ENCODE measurements at regions not wholly inside any gene's neighbourhood (a gene's known extent, or its start where the extent isn't known, plus 50 kb on each side); places are given as distances from the start of the nearest gene placed in this dataset.

- DNase-seq (no peak), ATAC-seq (replicated peaks in 1 of 4) (no peak)
- Histone ChIP-seq H3K27me3 (replicated peaks in 1 of 2; ENCODE audit: control insufficient read depth in 2 of 2, extremely low read depth in 1 of 2, insufficient read depth in 2 of 2, low read length in 1 of 2) (peaks cover 14 to 44% of the 10 kb centered on the region in 2 experiments), H3K4me1 (ENCODE audit: control insufficient read depth in 1 of 2, extremely low read depth in 1 of 2, insufficient read depth in 2 of 2, low read length in 2 of 2) (peaks cover 0 to 8% of the 10 kb centered on the region in 2 experiments), H3K4me3 (ENCODE audit: control insufficient read depth in 1 of 2, extremely low read depth in 1 of 2, low read length in 1 of 2) (peak overlapping the region in 1 of 2 donors; percentile 29), H3K36me3 (ENCODE audit: control insufficient read depth in 2 of 2, extremely low read depth in 1 of 2, insufficient read depth in 1 of 2, low read length in 1 of 2) (no peaks in the 10 kb centered on the region), H3K9me3 (peaks cover 5% of the 10 kb centered on the region), H3K27ac (ENCODE audit: low read length) (no peak overlapping the region)
- Mint-ChIP-seq H3K9me3 (peaks cover 9 to 25% (median 20%) of the 10 kb centered on the region in 3 donors), H3K36me3 (peaks cover 16% of the 10 kb centered on the region), H3K4me3 (peak overlapping the region; percentile 4 to 60 (median 28)), H3K27ac (no peak overlapping the region), H3K27me3 (peaks cover 62 to 71% of the 10 kb centered on the region in 2 donors), H3K4me1 (peaks cover 7 to 13% (median 10%) of the 10 kb centered on the region in 3 donors)
- CTCF ChIA-PET: interaction anchor here in 1 of 2 donors (0.6 kb wide), 1 partner anchor 355 kb away, joined by 3 read pairs; no protein-coding TSS in a partner anchor
- POLR2A ChIA-PET: interaction anchor here in 1 of 2 donors (0.7 kb wide), 1 partner anchor 421 kb away, joined by 7 read pairs; no protein-coding TSS in a partner anchor
- WGBS (ENCODE audit: insufficient coverage): 15% methylated on average over 27 of the region's 30 CpGs
These were observed 184.0 kb downstream of the GPX5 start for GRCh38 chr6:28709478-28710349.

GRCh38 chr6:28710466-28711191 is 184.9 kb downstream of the GPX5 start:
- Mint-ChIP-seq H3K27ac (no peak overlapping the region), H3K36me3 (peaks cover 16% of the 10 kb centered on the region), H3K4me1 (peaks cover 7 to 13% (median 10%) of the 10 kb centered on the region in 3 donors), H3K27me3 (peaks cover 60 to 71% of the 10 kb centered on the region in 2 donors), H3K4me3 (peak overlapping the region in 1 of 3 donors; percentile 60), H3K9me3 (peaks cover 9 to 25% (median 20%) of the 10 kb centered on the region in 3 donors)
- no peak overlapping the region for H3K27ac ChIP-seq (ENCODE audit: low read length)
- 39% methylated on average over 5 of the region's 16 CpGs for WGBS (ENCODE audit: insufficient coverage)
- CTCF ChIA-PET: interaction anchor here in 1 of 2 donors (0.5 kb wide), 1 partner anchor 8 kb away, joined by 3 read pairs; no protein-coding TSS in a partner anchor
- H3K27me3 ChIP-seq (replicated peaks in 1 of 2; ENCODE audit: control insufficient read depth in 2 of 2, extremely low read depth in 1 of 2, insufficient read depth in 2 of 2, low read length in 1 of 2): peaks cover 14 to 45% of the 10 kb centered on the region in 2 experiments
- H3K4me1 ChIP-seq (ENCODE audit: control insufficient read depth in 1 of 2, extremely low read depth in 1 of 2, insufficient read depth in 2 of 2, low read length in 2 of 2): peaks cover 0 to 8% of the 10 kb centered on the region in 2 experiments
- ATAC-seq (replicated peaks in 1 of 4) (peak in 1 of 4 experiments; percentile 45), DNase-seq (no peak)
- POLR2A ChIA-PET: no interaction called here
- no peak overlapping the region for H3K4me3 ChIP-seq (ENCODE audit: control insufficient read depth in 1 of 2, extremely low read depth in 1 of 2, low read length in 1 of 2)
- peaks cover 5% of the 10 kb centered on the region for H3K9me3 ChIP-seq
- H3K36me3 ChIP-seq (ENCODE audit: control insufficient read depth in 2 of 2, extremely low read depth in 1 of 2, insufficient read depth in 1 of 2, low read length in 1 of 2): no peaks in the 10 kb centered on the region

GRCh38 chr6:28711325-28711724 is 185.6 kb downstream of the GPX5 start:
- peaks cover 9 to 25% (median 18%) of the 10 kb centered on the region in 3 donors for H3K9me3 Mint-ChIP-seq
- Histone ChIP-seq H3K27ac (ENCODE audit: low read length) (no peak overlapping the region), H3K4me1 (ENCODE audit: control insufficient read depth in 1 of 2, extremely low read depth in 1 of 2, insufficient read depth in 2 of 2, low read length in 2 of 2) (peaks cover 0 to 8% of the 10 kb centered on the region in 2 experiments), H3K4me3 (ENCODE audit: control insufficient read depth in 1 of 2, extremely low read depth in 1 of 2, low read length in 1 of 2) (no peak overlapping the region), H3K9me3 (peaks cover 5% of the 10 kb centered on the region), H3K36me3 (ENCODE audit: control insufficient read depth in 2 of 2, extremely low read depth in 1 of 2, insufficient read depth in 1 of 2, low read length in 1 of 2) (no peaks in the 10 kb centered on the region), H3K27me3 (replicated peaks in 1 of 2; ENCODE audit: control insufficient read depth in 2 of 2, extremely low read depth in 1 of 2, insufficient read depth in 2 of 2, low read length in 1 of 2) (peaks cover 14 to 47% of the 10 kb centered on the region in 2 experiments)
- POLR2A ChIA-PET: no interaction called here
- H3K27ac Mint-ChIP-seq: no peak overlapping the region
- peaks cover 7 to 13% (median 10%) of the 10 kb centered on the region in 3 donors for H3K4me1 Mint-ChIP-seq
- H3K27me3 Mint-ChIP-seq: peaks cover 59 to 66% of the 10 kb centered on the region in 2 donors
- H3K4me3 Mint-ChIP-seq: no peak overlapping the region
- CTCF ChIA-PET: no interaction called here
- ATAC-seq (replicated peaks in 1 of 4): no peak
- peaks cover 16% of the 10 kb centered on the region for H3K36me3 Mint-ChIP-seq
- no peak for DNase-seq
- WGBS (ENCODE audit: insufficient coverage): no CpG with 5 or more reads among the region's 4 CpGs

DNA sequence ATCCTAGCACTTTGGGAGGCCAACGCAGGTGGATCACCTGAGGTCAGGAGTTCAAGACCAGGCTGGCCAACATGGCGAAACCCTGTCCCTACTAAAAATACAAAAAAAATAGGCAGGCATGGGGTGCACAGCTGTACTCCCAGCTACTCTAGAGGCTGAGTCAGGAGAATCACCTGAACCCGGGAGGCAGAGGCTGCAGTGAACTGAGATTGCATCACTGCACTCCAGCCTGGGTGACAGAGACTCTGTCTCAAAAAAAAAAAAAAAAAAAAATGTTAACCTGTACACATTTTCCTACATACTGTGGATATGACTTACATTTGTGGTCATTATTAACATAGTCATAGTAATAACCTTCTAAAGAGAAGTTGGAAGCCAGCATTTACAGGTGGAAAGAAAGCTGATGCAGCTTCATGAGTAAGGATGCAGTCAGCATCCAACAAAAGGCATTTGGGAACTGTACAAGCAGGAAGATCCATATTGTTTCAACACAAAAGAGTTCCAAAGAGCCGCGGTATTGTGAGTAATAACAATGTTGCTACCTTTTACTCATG is 186.2 kb downstream of the GPX5 start:
- Mint-ChIP-seq H3K4me1 (peaks cover 7 to 13% (median 10%) of the 10 kb centered on the region in 3 donors), H3K9me3 (peaks cover 9 to 24% (median 16%) of the 10 kb centered on the region in 3 donors), H3K27me3 (peaks cover 59 to 65% of the 10 kb centered on the region in 2 donors), H3K27ac (no peak overlapping the region), H3K36me3 (peaks cover 15% of the 10 kb centered on the region), H3K4me3 (no peak overlapping the region)
- no peaks in the 10 kb centered on the region for H3K36me3 ChIP-seq (ENCODE audit: control insufficient read depth in 2 of 2, extremely low read depth in 1 of 2, insufficient read depth in 1 of 2, low read length in 1 of 2)
- H3K4me3 ChIP-seq (ENCODE audit: control insufficient read depth in 1 of 2, extremely low read depth in 1 of 2, low read length in 1 of 2): no peak overlapping the region
- WGBS (ENCODE audit: insufficient coverage): no CpG with 5 or more reads among the region's 5 CpGs
- no peak overlapping the region for H3K27ac ChIP-seq (ENCODE audit: low read length)
- H3K9me3 ChIP-seq: peaks cover 5% of the 10 kb centered on the region
- H3K27me3 ChIP-seq (replicated peaks in 1 of 2; ENCODE audit: control insufficient read depth in 2 of 2, extremely low read depth in 1 of 2, insufficient read depth in 2 of 2, low read length in 1 of 2): peaks cover 14 to 43% of the 10 kb centered on the region in 2 experiments
- ChIA-PET POLR2A (no interaction called here), CTCF (interaction anchor here in 1 of 2 donors (0.7 kb wide), 1 partner anchor 58 kb away, joined by 5 read pairs; no protein-coding TSS in a partner anchor)
- peaks cover 0 to 8% of the 10 kb centered on the region in 2 experiments for H3K4me1 ChIP-seq (ENCODE audit: control insufficient read depth in 1 of 2, extremely low read depth in 1 of 2, insufficient read depth in 2 of 2, low read length in 2 of 2)
- DNase-seq (no peak), ATAC-seq (replicated peaks in 1 of 4) (peak in 2 of 4 experiments; percentile 16 to 29)

DNA sequence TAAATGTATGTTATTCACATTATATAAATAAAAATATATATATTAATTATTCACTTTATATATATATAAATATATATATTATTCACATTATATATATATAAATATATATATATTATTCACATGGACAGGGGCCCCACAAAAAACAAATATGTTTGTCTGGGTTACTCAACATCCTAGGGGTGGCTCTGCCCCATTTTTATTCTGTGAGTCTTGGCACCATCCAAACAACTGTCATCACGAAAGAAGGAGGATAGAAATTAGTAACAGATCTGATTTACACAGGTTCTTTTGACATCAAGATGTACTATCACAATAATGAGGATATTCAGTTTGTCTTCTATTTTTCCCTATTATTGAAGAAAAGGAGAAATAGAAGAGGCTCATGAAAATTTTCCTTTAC is 187.3 kb downstream of the GPX5 start:
- H3K9me3 ChIP-seq: peaks cover 2% of the 10 kb centered on the region
- Mint-ChIP-seq H3K4me3 (no peak overlapping the region), H3K27me3 (peaks cover 55 to 64% of the 10 kb centered on the region in 2 donors), H3K9me3 (peaks cover 5 to 12% (median 8%) of the 10 kb centered on the region in 3 donors), H3K36me3 (peaks cover 12% of the 10 kb centered on the region), H3K4me1 (peaks cover 7 to 13% (median 10%) of the 10 kb centered on the region in 3 donors), H3K27ac (no peak overlapping the region)
- CTCF ChIA-PET: no interaction called here
- POLR2A ChIA-PET: no interaction called here
- H3K4me3 ChIP-seq (ENCODE audit: control insufficient read depth in 1 of 2, extremely low read depth in 1 of 2, low read length in 1 of 2): no peak overlapping the region
- no peak overlapping the region for H3K27ac ChIP-seq (ENCODE audit: low read length)
- H3K4me1 ChIP-seq (ENCODE audit: control insufficient read depth in 1 of 2, extremely low read depth in 1 of 2, insufficient read depth in 2 of 2, low read length in 2 of 2): peaks cover 0 to 8% of the 10 kb centered on the region in 2 experiments
- no CpG with 5 or more reads among the region's 1 CpG for WGBS (ENCODE audit: insufficient coverage)
- H3K27me3 ChIP-seq (replicated peaks in 1 of 2; ENCODE audit: control insufficient read depth in 2 of 2, extremely low read depth in 1 of 2, insufficient read depth in 2 of 2, low read length in 1 of 2): peaks cover 15 to 40% of the 10 kb centered on the region in 2 experiments
- no peak for DNase-seq
- H3K36me3 ChIP-seq (ENCODE audit: control insufficient read depth in 2 of 2, extremely low read depth in 1 of 2, insufficient read depth in 1 of 2, low read length in 1 of 2): no peaks in the 10 kb centered on the region
- ATAC-seq (replicated peaks in 1 of 4): no peak

All from T-cell (primary cell).